GM13976 (cell line): ENCODE measurements at regions not wholly inside any gene's neighbourhood (a gene's known extent, or its start where the extent isn't known, plus 50 kb on each side); places are given as distances from the start of the nearest gene placed in this dataset.

Source experiments
- DNase-seq: peaks from one replicate; pipeline ENCODE4 v3.0.0; 2012; ENCODE audit warnings: low spot score
- in situ Hi-C: fragments of 300-500 bp; cut with MboI; formaldehyde crosslinking; loops from one replicate; pipeline ENCODE4 v1.12.0; 2022; ENCODE audit warnings: low sequenced_read_pairs, mixed read lengths, inconsistent platforms; ENCODE audit not compliant: unreplicated experiment
- TF ChIP-seq, protein P1 (sequence below): IDR thresholded peaks from 2 replicates; pipeline ENCODE4 v1.5.1; 2012; ENCODE audit warnings: borderline replicate concordance, mild to moderate bottlenecking; ENCODE audit not compliant: insufficient read depth; ENCODE audit errors: extremely low read depth, missing control alignments, control extremely low read depth

DNA sequence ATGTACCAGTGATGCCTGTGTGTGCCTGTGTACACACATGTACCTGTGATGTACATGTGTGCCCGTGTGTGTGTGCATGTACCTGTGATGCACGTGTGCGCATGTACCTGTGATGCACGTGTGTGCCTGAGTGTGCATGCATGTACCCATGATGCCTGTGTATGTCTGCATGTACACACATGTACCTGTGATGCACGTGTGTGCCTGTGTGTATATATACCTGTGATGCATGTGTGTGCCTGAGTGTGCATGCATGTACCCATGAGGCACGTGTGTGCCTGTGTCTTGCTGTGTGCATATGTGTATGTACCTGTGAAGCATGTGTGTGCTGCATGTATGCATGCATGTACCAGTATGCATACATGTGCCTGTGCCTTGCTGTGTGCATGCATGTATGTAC is 419.0 kb downstream of the IRX2 start:
- in situ Hi-C loops, result no loop called here
- DNase-seq, result no peak
- TF ChIP-seq, protein P1, sequence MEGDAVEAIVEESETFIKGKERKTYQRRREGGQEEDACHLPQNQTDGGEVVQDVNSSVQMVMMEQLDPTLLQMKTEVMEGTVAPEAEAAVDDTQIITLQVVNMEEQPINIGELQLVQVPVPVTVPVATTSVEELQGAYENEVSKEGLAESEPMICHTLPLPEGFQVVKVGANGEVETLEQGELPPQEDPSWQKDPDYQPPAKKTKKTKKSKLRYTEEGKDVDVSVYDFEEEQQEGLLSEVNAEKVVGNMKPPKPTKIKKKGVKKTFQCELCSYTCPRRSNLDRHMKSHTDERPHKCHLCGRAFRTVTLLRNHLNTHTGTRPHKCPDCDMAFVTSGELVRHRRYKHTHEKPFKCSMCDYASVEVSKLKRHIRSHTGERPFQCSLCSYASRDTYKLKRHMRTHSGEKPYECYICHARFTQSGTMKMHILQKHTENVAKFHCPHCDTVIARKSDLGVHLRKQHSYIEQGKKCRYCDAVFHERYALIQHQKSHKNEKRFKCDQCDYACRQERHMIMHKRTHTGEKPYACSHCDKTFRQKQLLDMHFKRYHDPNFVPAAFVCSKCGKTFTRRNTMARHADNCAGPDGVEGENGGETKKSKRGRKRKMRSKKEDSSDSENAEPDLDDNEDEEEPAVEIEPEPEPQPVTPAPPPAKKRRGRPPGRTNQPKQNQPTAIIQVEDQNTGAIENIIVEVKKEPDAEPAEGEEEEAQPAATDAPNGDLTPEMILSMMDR, result no peak

- TF ChIP-seq, protein P1, result no peak
- in situ Hi-C loops, result no loop called here
- DNase-seq, result no peak
Observed at GRCh38 chr5:2330325-2331130, 420.9 kb downstream of the IRX2 start.

GRCh38 chr5:2329741-2330140 is 421.7 kb downstream of the IRX2 start:
- in situ Hi-C loops, result no loop called here
- TF ChIP-seq, protein P1, result no peak
- DNase-seq, result no peak

DNA sequence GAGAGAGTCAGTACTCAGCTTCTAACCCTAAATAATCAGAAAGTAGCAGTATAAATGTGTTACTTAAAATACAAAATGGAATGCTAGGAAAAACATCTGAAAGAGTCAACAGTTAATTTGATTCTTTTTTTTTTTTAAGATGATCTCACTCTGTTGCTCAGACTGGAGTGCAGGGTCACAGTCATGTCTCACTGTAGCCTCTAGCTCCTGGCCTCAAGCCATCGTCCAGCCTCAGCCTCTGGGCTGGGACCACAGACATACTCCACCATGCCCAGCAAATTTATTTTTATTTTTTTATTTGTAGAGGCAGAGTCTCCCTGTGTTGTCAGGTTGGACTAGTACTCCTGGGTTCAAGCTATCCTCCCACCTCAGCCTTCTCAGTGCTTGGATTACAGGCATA is 424.9 kb downstream of the IRX2 start:
- in situ Hi-C loops, result no loop called here
- TF ChIP-seq, protein P1, result no peak
- DNase-seq, result no peak

GRCh38 chr5:2324788-2325187 is 426.7 kb downstream of the IRX2 start:
- TF ChIP-seq, protein P1, result no peak
- in situ Hi-C loops, result no loop called here
- no peak for DNase-seq

GRCh38 chr5:2320611-2321010 is 430.9 kb downstream of the IRX2 start:
- in situ Hi-C loops, result no loop called here
- DNase-seq, result no peak
- TF ChIP-seq, protein P1, result no peak

- TF ChIP-seq, protein P1, result no peak
- no peak for DNase-seq
- in situ Hi-C loops, result no loop called here
Observed at GRCh38 chr5:2317540-2317939, 433.9 kb downstream of the IRX2 start.
